Left colon (tissue), 2 donors: ENCODE measurements at regions not wholly inside any gene's neighbourhood (a gene's known extent, or its start where the extent isn't known, plus 50 kb on each side); places are given as distances from the start of the nearest gene placed in this dataset.

Source experiments
- ATAC-seq: fragments of 200-7000 bp; cut with Tn5 transposase; one replicate; pipeline ENCODE4 v1.9.1; 2020; ENCODE audit warnings: mild to moderate bottlenecking, moderate library complexity
- DNase-seq, 2 donors: peaks; one replicate each; pipeline ENCODE4 v3.0.0-alpha.2; 2020
- intact Hi-C, 2 donors: fragments of 100-400 bp; cut with DNase I in 1 of 2; cut with micrococcal nuclease in 1 of 2; formaldehyde crosslinking; loops; one replicate each; pipeline versions ENCODE4 v1.11.2 to v1.14.0; 2022; cut with DNase I, micrococcal nuclease
- donor health status: DM: no; HTN: no; CAD: no.
- donor health status: DM: yes; HTN: yes; CAD: no.

DNA sequence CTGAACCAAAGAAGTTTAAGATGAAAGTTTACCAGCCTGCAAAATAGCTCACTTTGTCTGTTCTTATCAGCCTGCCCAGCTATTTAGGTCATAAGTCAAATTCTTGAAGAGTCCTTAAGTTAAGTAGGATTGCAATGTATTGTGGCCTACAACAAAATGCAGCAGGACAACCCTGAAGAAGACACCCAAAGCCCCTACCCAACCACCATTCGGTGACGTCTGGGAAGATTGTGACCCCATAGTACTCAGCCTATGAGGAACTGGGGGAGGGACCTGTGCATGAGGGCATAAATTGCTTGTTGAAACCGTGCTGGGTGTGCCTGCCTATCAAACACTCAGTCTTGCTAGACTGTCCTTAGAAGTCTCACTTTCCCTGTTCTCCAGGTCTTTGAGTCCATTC lies 50.5 kb upstream of the FDX1 start:
- intact Hi-C loops: loop anchor here in 1 of 2 donors (10.0 kb wide), 2 partner anchors 56 to 434 kb away; no protein-coding TSS in a partner anchor
- ATAC-seq (no peak), DNase-seq (no peak)

GRCh38 chr11:110379936-110380335 lies 49.8 kb upstream of the FDX1 start:
- ATAC-seq (no peak), DNase-seq (no peak)
- intact Hi-C loops: loop anchor here in 1 of 2 donors (10.0 kb wide), 2 partner anchors 55 to 435 kb away; no protein-coding TSS in a partner anchor
